ENCODE measurements at regions not wholly inside any gene's neighbourhood (a gene's known extent, or its start where the extent isn't known, plus 50 kb on each side); places are given as distances from the start of the nearest gene placed in this dataset.

DNA sequence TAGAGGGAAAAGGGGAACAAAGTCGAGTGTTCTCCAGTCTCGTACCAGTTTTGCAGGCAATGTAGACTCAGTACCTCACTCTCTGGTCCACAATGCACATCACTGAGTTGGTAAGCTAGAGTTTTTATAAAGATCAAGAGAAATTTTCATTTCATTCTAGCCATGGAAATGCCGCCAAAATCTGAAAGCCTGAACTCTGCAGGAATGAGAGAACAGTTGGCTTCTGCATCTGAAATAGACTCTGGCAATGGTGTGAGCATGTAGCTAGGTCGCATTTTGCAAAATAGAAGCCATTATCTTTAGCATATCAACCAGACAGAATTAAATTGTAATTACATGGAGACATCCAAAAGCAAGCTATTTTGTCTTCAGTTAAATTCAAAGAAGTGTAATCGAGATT is 381.0 kb downstream of the NOVA1 start:
- TF ChIP-seq, protein P1, sequence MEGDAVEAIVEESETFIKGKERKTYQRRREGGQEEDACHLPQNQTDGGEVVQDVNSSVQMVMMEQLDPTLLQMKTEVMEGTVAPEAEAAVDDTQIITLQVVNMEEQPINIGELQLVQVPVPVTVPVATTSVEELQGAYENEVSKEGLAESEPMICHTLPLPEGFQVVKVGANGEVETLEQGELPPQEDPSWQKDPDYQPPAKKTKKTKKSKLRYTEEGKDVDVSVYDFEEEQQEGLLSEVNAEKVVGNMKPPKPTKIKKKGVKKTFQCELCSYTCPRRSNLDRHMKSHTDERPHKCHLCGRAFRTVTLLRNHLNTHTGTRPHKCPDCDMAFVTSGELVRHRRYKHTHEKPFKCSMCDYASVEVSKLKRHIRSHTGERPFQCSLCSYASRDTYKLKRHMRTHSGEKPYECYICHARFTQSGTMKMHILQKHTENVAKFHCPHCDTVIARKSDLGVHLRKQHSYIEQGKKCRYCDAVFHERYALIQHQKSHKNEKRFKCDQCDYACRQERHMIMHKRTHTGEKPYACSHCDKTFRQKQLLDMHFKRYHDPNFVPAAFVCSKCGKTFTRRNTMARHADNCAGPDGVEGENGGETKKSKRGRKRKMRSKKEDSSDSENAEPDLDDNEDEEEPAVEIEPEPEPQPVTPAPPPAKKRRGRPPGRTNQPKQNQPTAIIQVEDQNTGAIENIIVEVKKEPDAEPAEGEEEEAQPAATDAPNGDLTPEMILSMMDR (conservative IDR thresholded peaks at IDR 0.05; ENCODE audit: low read depth, low read length) = no peak
- TF ChIP-seq POLR2A (IDR thresholded peaks at IDR 0.05; ENCODE audit: low read depth, low read length) (no peak), SMC3 (IDR thresholded peaks at IDR 0.05; ENCODE audit: low read depth, low read length) (no peak), MAFK (IDR thresholded peaks at IDR 0.05; ENCODE audit: low read depth, low read length) (no peak), CHD1 (IDR thresholded peaks at IDR 0.05; ENCODE audit: low read depth, low read length) (no peak), RAD21 (IDR thresholded peaks at IDR 0.05; ENCODE audit: low read length) (no peak), CEBPB (IDR thresholded peaks at IDR 0.05; ENCODE audit: low read depth, low read length) (no peak), RFX5 (IDR thresholded peaks at IDR 0.05; ENCODE audit: low read depth, low read length) (no peak)
- TF ChIP-seq, protein P2, sequence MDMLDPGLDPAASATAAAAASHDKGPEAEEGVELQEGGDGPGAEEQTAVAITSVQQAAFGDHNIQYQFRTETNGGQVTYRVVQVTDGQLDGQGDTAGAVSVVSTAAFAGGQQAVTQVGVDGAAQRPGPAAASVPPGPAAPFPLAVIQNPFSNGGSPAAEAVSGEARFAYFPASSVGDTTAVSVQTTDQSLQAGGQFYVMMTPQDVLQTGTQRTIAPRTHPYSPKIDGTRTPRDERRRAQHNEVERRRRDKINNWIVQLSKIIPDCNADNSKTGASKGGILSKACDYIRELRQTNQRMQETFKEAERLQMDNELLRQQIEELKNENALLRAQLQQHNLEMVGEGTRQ (IDR thresholded peaks at IDR 0.05; ENCODE audit: low read depth, low read length) = no peak
